ENCODE measurements at regions not wholly inside any gene's neighbourhood (a gene's known extent, or its start where the extent isn't known, plus 50 kb on each side); places are given as distances from the start of the nearest gene placed in this dataset.

DNA sequence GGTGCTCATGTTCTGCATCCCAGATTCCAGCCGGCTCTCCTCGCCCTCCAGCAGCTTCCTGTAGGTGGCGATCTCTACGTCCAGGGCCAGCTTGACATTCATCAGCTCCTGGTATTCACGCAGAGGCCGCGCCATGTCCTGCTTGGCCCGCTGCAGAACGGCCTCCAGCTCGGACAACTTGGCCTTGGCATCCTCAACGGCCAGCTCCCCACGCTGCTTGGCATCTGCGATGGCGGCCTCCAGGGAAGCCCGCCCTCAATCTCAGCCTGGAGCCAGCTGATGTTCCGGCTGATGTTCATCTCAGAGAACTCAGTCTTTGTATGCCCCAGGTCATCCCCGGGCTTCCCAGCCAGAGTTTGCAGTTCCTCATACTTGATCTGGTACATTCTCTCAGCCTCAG lies 431.8 kb upstream of the DIPK2B start:
- TF ChIP-seq CTCF (IDR thresholded peaks at IDR 0.05; ENCODE audit: low read depth, low read length) = no peak
- TF ChIP-seq POLR2A (IDR thresholded peaks at IDR 0.05; ENCODE audit: extremely low read depth, insufficient read length) = no peak

All from NB4 (cell line).